Stimulated activated naive CD4-positive, alpha-beta T cell (primary cell): ENCODE measurements at regions not wholly inside any gene's neighbourhood (a gene's known extent, or its start where the extent isn't known, plus 50 kb on each side); places are given as distances from the start of the nearest gene placed in this dataset.

Source experiments
- DNase-seq, 6 experiments: peaks; one replicate each; lab custom pipeline; 2025; lab: John Stamatoyannopoulos, UW

- DNase-seq: no peak
Measured at GRCh38 chr11:116473206-116473769, 299.5 kb downstream of the BUD13 start.

GRCh38 chr11:116472651-116473050 is 300.1 kb downstream of the BUD13 start:
- DNase-seq: no peak

DNA sequence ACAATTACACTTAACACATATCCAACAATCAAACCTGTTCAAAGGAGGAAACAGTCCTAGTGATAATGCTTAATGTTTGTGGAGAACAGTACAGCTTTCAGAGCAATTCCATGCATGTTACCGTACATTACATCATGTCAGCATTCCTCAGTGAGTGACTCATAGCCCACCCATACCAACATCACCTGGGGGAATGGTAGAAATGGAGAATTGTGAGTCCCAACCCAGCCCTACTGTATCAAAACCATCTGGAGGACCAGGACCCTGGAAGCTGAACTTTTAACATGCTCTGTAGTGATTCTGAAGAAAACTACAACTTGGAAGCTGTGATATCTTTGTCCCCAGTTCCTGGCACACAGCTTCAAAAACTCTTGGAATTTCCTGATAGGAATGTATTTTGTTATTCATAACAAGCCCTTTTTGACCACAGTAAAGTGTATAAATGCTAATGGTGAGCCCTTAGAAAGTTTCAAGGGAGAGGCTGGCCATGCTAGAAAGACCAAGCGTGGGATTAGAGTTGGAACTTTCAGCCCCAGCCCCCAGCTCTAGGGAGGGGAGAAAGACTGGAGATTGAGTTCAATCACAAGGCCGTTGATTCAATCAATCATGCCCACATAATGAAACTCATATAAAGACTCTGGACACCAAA is 301.1 kb downstream of the BUD13 start:
- no peak for DNase-seq

DNA sequence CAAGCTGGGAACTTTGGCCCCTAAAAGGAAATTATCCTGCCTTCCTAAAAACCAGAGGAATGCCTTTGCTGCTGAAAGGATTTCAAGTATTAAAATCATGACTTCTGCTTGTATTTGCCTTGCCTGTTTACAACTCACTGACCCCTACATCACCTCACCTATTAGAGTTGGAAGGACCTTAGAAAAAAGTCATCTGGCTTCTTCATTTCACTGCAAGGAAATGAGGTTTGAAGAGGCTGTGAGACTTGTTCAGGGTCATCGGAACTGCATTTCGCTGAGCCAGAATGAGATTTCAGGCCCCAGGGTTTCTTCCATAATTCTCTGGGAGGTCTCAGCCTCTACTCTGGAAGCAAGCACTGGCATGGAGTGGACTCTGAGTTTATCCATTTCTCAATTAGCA is 304.1 kb downstream of the BUD13 start:
- no peak for DNase-seq

GRCh38 chr11:116467823-116468222 is 305.0 kb downstream of the BUD13 start:
- no peak for DNase-seq

DNA sequence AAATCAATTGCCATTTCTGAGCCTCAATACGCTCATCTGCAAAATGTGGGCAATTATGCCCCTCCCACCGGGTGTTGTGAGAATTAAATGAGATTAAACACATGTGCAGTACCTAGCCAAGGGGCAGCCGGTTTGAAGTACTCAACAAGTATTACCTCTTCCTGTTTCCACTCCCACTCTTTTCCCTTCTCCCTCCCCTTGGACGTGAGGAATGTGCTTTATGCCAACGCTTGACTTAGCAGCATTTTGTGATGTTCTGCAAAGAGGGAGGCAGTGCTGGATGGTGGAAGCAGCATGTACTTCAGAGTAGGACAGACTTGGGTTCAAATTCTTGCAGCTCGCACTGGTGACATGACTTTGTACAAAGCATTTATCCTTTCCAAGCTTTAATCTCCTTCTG is 306.0 kb downstream of the BUD13 start:
- no peak for DNase-seq

- DNase-seq: no peak
Measured at GRCh38 chr11:116466191-116466590, 306.6 kb downstream of the BUD13 start.

GRCh38 chr11:116465056-116465455 is 307.7 kb downstream of the BUD13 start:
- DNase-seq: no peak

DNA sequence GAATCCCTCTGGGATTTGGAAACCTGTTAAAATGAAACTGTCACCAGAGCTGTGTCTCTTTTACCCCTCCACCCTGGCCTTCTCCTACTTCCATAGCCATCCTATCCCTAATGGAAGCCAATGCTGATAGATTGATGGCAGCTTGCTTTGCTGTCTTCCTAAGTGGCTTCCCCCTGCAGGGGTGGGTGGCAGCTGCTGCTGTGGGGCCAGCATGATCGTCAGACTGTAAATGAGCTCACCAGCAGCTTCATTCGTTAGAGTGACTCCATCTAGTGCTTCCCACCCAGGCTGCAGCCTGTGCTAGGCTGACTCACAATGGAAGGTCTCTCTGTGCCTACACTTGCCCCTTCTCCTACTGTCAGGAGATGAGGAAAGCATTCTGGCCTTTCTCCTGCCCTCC is 311.0 kb downstream of the BUD13 start:
- no peak for DNase-seq

GRCh38 chr11:116460156-116460920 is 312.4 kb downstream of the BUD13 start:
- DNase-seq: no peak

GRCh38 chr11:116459185-116460045 is 313.4 kb downstream of the BUD13 start:
- DNase-seq: no peak

DNA sequence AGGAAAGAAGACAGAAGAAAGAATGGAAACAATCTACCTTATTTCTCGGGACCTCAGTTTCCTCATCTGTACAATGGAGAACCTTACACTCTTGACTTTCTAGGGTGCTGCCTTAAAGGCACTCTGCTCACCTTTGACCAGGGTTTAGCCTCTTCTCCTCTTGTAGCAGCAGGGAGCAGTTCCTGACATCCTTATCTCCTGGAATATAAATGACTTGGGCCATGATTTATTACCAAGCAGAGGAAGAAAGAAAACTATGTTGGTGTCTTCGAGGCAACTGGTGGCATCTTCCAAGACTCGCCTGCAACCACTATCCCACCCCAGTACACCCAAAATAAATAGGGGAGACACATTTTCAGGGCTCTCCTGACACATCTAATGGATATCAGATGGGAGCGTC is 314.2 kb downstream of the BUD13 start:
- no peak for DNase-seq

DNA sequence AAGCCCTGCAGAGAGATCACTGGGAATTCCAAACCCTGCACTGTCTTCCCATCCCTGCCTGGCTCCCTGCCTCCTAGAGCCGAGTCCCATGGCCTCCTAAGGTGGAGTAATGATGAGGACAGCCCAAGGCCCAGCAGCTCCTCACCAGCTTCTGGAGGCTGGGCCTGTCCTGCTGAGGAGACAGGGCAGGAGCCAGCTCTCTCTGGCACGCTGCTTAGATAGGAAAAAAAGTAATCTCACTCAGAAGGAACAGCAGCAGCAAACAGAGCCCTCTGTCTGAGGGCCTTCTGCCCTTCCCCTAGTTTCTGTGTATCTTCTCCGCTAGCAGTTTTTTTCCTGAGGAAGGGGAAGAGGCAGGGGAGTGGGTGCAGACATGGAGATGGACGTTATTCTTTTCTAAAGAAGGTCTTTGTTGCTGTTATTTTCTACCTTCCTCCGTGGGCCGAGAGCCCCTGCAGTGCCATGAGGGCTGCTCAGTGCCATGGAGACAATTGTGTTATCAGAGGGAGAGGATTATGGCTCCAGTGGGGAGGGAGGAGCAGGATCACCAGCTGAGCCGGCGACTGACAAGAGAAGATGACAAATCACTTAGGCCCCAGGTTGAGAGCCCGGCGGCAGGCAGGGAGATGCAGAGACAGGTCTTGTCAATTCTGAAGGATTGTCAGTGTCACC is 315.3 kb downstream of the BUD13 start:
- no peak for DNase-seq

GRCh38 chr11:116454951-116455350 is 317.8 kb downstream of the BUD13 start:
- no peak for DNase-seq

DNA sequence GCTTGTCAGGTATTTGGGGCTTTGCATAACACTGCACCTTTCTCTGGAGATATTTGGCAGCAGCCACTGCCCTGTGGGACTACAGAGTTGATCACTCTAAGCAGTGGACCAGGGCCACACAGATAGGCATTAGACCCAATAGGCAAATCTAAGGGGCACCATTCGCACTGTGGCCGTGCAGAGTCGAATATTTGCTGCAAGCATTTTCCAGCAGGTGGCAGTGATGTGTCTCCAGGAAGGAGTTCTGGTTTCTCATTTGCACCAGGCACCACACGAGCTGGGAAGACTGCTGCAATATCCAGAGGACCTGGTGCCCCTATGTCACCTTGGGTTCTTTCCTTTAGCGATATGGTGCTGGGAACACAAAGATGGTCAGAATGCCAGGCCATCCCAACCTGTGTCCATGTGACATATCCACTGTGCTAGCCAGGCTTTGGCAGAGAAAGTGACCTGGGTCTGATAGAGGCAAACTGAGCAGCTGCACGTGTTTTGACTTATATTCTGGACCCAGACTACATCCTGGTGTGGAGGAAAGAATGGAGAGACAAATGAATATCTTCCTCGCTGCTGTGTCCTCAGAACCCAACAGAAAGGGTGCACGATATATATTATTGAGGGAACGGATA is 318.7 kb downstream of the BUD13 start:
- no peak for DNase-seq

GRCh38 chr11:116452461-116452860 is 320.3 kb downstream of the BUD13 start:
- no peak for DNase-seq

GRCh38 chr11:116449522-116449921 is 323.3 kb downstream of the BUD13 start:
- no peak for DNase-seq

GRCh38 chr11:116446048-116446941 is 326.5 kb downstream of the BUD13 start:
- DNase-seq: no peak

DNA sequence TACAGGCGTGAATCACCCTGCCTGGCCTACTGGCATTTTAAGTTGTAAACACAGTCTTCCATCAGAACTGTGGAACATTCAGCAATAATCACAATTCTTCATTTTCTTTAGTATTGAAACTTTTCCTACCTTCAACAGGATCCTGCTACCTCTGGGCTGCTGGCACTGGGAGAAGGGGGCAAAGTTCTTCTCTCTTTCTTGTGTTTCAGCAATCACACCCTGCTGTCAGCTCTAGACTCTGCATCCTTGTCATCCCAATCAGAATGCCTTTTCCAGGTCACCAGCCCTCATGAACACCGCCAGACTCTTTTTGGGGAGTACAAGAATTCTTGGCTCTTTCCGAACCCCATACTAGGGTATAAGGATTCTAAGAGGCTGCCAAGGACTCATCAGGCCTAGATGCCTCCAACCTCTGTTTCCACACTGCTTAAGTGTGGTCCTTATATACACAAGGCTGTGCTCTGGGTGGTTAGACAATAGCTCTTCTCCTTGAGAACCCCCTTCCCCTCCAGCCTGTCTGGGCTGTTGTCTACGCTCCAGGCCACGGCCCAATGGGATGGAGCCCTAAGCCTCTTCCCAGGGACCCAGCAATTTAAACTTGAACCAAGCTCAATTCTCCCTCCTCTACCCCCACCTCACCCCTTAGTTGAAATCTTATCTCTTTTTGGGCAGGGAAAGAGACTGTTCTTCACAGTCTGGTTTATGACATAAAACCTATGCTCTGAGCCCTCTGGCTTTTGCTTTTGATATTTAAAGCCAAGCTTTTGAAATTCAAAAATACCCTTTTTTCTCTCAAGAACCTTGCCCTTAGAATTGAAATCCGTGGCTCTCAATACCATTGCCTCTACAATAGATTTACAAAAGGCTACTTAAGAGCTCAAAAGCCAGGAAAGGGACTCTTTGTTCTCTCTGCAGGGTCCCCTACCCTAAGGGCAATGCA is 327.4 kb downstream of the BUD13 start:
- no peak for DNase-seq
